ENCODE measurements at regions not wholly inside any gene's neighbourhood (a gene's known extent, or its start where the extent isn't known, plus 50 kb on each side); places are given as distances from the start of the nearest gene placed in this dataset.
"Not testable (repeated sequence)": the region's sequence is repeated elsewhere in the genome, so short reads cannot be mapped to it uniquely, and the experiment has no call there.

DNA sequence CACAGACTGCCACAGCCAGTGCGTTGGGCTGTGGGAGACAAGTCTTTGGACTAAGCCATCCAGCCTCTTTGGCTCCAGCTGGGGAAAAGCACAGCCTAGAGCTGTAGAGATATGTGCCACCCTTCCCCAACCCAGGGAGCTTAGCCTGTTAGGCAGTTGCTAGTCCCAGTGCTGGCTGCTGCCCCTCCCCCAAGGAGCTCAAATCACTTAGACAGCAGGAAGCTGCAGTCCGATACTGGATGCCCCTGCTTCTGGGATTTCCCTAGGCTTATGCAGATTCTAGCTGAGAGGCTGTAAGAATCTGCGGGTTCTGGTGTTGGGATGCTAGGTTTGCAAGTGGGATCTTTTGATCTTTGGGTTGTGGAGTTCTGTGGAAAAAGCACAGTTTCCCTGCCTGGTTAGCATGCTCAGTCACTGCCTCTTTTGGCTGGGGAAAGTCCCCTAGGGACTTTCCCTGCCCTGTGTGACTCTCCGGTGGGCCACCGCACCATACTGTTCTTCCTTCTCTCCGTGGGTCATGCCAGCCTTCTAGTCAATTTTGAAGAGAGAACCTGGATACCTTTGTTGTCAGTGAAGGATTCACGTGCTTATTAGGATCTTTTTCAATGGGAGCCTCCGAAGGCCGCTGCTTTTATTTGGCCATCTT lies 792.0 kb downstream of the KCNA4 start:
- no peak for DNase-seq

- DNase-seq, result not testable (repeated sequence)
These were observed 797.3 kb downstream of the KCNA4 start for GRCh38 chr11:29219531-29219930.

GRCh38 chr11:29217901-29218300 lies 798.9 kb downstream of the KCNA4 start:
- DNase-seq, result no peak

DNA sequence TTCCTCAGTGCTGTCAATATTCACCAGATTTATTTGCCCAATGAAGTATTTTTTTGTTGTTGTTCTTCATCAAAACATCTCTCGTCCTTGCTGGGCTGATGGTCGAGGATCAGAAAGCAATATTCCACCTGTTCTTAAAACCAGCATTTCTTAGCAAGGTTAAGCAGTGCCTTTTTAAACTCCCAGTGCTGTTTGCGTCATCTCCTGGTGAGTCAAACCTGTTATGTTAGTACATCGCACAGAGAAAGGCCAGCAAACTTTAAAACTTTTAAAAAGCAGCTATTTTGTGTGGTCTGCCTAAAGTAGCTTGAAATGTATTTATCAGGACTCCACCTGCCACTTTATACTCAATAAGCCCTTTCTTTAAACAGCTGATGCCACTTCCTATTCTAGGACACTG lies 802.0 kb downstream of the KCNA4 start:
- no peak for DNase-seq

DNA sequence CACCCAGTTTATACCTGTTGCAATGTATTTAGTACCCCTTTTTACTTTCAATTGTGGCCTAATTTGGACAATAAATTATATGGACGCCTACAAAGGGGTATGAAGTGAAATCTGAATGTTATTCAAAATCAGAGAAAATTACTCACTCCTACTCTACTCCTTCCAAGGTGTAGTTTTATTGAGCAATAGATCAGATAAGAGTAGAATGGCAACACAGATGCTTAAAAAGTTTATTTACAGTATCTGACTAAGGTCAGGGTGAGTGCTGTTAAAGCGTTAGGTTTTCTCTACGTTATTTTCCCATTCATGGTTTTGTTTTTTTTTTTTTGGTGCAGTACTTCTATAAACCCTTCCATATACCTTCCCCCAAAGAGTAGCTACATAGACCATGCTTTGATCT lies 805.6 kb downstream of the KCNA4 start:
- no peak for DNase-seq

DNA sequence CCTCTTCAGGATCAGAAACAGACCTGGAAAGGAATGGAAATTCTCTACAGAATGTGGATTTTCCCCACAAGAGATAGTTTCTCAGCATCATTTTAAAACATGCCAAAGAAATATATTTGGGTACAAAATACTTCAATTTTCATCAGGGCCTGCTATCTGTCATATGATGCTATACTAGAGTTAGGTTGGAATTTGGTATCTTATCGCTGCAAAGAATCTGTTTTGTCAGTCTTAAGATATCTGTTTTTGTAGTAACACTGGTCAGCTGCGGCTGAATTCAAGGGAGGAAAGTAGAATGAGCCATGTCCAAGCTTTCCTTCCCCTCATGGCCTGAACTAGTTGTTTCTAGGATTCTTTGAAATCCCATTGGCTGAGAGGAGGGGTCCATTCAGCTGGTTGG lies 806.4 kb downstream of the KCNA4 start:
- DNase-seq, result no peak

GRCh38 chr11:29208117-29208516 lies 808.7 kb downstream of the KCNA4 start:
- no peak for DNase-seq

DNA sequence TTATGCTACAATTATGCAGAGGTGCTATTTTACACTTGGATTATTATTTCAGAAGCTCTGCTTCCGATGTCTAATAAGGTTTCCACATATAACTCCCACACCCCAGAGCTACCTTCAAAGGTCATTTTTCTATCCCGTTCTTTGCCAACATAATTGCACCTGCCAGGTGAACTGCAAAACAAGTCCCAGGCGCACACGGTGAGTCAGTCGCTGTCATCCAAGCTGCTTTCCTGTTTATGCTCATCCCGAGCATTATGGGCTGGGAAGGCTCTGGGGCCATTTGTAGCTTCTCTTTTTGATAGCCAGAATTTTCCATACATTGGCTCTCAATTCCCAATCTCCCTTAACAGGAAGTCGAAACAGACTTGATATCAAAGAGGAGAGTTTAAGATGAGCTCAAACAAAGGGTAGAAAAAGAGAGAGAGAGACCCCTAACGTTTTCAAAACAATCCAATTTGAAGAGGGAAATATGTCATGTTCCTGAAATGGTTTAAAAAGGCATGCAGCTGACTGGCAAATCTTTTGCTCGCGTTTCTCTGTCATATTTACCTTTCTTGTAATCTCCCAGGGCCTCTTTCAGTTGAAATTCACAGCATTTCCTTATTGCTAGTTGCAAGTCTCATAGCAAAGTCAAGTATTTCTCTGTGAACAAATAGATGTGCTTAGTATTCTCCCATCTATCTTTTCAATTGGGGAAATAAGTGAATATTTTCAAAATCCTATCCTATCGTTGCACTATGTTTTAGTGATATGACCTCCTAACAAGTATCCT lies 815.9 kb downstream of the KCNA4 start:
- DNase-seq, result no peak

- DNase-seq, result no peak
These were observed 826.5 kb downstream of the KCNA4 start for GRCh38 chr11:29190313-29190712.

DNA sequence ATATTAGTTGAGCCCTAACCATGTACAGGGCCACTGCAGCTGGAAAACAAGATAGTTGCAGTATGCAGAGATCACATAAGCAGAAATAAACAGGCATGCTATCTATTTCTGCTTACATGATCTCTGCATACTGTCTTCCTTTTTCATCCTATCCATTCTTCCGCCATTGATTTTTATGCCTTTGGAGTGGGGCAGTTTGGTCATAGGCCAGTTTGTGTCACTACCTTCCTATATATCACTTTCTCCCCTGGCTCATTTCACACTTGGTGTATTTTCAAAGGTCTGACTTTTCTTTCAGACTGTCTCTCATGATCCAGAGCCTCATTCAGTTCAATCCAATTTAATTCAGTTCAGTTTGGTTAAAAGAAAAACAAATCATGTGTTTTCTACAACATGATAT lies 829.6 kb downstream of the KCNA4 start:
- DNase-seq, result no peak

- no peak for DNase-seq
These were observed 831.6 kb downstream of the KCNA4 start for GRCh38 chr11:29184939-29185890.

DNA sequence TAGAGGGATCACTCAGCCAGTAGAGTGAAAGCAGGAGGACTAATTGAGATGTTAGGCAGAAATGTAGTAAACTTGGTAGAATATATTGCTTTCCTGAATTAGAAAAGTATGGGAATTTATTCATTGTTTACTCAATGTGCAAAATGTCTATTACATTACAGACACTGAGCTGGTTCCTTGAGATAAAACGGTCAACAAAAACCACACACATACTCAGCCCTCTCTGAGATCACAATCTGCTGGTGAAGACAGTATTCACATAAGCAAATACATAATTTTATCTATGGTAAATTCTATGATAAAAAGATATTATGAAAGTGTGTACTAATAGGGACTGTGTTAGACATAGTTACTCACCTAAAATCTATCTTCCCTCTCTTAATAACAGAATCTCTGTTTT lies 833.5 kb downstream of the KCNA4 start:
- DNase-seq, result no peak

GRCh38 chr11:29173660-29174062 lies 843.2 kb downstream of the KCNA4 start:
- DNase-seq, result no peak

DNA sequence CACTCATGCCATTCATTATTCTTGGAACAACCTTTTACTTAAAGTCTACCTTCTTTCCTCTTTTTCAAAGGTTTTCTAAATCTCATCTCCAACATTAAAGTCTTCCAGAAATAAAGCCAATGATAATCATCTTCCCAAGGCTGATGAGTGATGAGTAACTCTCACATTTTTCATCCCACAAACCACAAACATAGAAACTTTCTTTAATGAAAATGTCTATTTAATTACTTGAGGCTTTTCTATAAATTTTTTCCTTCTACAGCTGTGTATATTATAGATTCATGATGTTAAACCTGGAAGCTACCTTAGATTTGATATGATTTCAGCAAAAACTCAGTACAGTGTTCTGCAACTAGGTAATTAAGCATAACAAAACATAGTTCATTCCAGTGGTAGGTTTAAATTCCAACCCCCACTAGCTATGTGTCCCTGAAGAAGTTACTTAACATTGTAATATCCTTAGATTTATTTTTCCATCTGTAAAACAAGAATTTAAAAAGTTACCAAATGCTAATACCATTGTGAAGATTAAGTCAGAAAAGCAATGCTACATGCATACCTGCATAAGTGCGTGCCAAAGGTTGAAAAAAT lies 845.4 kb downstream of the KCNA4 start:
- no peak for DNase-seq

GRCh38 chr11:29166306-29166705 lies 850.5 kb downstream of the KCNA4 start:
- no peak for DNase-seq

GRCh38 chr11:29163231-29163630 lies 853.6 kb downstream of the KCNA4 start:
- no peak for DNase-seq

DNA sequence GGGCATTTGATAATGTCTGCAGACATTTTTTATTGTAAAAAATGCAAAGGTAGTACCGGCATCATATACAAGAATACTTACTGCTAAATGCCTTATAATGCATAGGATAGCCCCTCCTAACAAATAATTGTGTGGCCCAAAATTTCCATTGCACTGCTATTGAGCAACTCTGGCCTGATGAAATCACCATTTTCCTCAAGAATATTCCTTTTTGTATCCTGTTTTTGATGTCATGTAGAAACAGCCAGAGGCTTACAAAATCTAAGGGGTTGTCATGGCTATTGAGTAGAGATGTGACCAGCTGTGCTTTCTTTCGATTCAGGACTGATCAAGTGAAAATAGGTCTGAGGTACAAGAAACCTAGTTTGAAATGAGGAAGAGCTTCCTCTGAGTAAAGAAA lies 854.3 kb downstream of the KCNA4 start:
- no peak for DNase-seq

GRCh38 chr11:29161191-29161590 lies 855.6 kb downstream of the KCNA4 start:
- no peak for DNase-seq

DNA sequence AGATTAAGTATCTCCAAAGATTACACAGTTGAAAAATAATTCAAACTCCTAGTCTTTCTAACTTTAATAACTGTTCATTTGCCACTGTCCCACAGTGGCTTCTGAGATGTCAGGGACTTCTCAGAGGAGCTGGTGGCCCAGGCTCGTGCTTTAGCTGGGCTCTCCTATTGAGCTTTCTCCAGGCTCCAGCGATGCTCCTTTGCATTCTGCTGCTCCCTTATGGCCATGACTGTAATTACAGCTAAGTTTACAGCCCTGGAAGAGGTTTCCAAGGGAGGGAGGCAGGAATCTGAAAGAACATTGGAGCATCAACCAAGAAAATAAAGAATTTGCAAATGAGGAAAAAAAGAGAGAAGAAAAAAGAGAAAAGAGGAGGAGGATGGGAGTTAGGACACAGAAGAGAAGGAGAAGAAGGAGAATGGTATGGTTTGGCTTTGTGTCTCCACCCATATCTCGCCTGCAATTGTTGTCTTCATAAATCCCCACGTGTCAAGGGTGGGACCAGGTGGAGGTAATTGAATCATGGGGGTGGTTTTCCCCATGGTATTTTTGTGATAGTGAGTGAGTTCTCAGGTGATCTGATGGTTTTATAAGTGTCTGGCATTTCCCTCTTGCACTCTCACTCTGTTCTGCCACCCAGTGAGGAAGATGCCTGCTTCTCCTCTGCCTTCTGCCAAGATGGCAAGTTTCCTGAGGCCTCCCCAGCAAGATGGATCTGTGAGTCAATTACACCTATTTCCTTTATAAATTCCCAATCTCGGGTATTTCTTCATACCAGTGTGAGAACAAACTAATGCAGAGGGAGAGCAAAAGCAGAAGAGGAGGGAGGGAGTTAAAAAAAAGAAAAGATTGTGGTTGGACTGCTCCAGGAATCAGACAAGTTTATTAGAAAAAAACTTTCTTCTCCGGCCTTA lies 857.0 kb downstream of the KCNA4 start:
- peak; percentile 30 for DNase-seq

GRCh38 chr11:29153078-29153477 lies 863.8 kb downstream of the KCNA4 start:
- no peak for DNase-seq

GRCh38 chr11:29142573-29142972 lies 874.3 kb downstream of the KCNA4 start:
- not testable (repeated sequence) for DNase-seq

- no peak for DNase-seq
These were observed 881.3 kb downstream of the KCNA4 start for GRCh38 chr11:29135504-29135903.

Data from NCI-H1694 (cell line).